HG03442 (cell line): ENCODE measurements at regions not wholly inside any gene's neighbourhood (a gene's known extent, or its start where the extent isn't known, plus 50 kb on each side); places are given as distances from the start of the nearest gene placed in this dataset.
"Not testable (repeated sequence)": the region's sequence is repeated elsewhere in the genome, so short reads cannot be mapped to it uniquely, and the experiment has no call there.

Experiments used
- ATAC-seq: cut with Tn5 transposase; IDR thresholded peaks from one replicate; pipeline ENCODE4 v1.9.1; 2021; ENCODE audit warnings: mild to moderate bottlenecking, moderate library complexity; ENCODE audit not compliant: unreplicated experiment

- ATAC-seq, result no peak
Measured at GRCh38 chr5:101673120-101673519, 623.0 kb downstream of the SLCO4C1 start.

GRCh38 chr5:101664071-101664791 is 631.9 kb downstream of the SLCO4C1 start:
- no peak for ATAC-seq

- no peak for ATAC-seq
Measured at GRCh38 chr5:101663543-101663942, 632.5 kb downstream of the SLCO4C1 start.

DNA sequence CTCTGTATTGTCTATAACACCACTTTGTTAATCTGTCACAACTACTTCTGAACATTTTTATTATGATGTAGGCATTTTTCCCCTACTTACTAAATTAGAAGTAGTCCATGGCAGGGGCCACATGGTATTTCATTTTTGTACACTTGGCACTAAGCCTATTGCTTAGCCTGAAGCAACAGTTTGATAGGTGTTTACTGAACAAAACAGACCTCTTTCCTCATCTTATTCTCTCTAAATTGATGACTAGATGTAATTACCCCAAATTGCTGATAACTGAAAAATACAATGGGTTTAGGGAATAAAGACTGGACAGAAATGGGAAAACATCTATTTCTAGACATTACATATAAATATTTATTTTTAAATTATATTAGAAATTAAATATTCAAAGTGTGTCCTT is 633.8 kb downstream of the SLCO4C1 start:
- ATAC-seq, result no peak

GRCh38 chr5:101658433-101658832 is 637.7 kb downstream of the SLCO4C1 start:
- ATAC-seq, result no peak

DNA sequence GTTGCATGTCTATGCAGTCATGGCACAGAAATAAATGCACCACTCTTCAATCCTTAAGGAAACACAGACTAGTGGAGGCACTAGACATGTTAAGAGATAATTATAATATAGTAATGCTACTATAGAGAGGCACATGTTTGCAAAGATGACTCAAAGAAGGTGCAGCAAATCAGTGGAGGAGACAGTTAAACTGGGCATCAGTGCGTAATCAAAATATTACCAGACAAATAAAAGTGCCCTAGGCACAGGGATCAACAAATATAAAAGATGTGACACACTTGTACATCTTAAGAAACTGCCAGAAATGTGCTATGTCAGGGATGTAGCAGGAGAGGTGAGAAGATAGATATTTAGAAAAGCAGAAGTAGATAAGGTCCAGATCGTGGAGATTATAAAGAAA is 642.1 kb downstream of the SLCO4C1 start:
- ATAC-seq, result no peak

DNA sequence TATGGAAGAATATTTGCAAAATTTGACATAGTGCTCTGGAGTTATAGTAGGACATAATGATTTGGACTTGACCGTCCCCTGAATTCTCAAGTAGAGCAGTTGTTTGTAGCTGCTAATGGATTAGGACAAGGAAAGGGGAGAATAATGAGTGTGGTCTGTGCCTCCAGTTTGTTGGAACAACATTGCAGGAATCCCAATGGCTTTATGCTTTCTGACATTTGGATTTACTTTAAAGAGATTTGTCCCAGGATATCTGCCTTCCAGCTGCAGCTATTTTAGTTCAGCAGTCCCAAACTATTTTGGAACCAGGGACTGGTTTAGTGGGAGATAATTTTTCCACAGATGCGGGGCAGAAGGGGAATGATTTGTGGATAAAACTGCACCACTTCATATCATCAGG is 648.2 kb downstream of the SLCO4C1 start:
- no peak for ATAC-seq

GRCh38 chr5:101643794-101644193 is 652.3 kb downstream of the SLCO4C1 start:
- no peak for ATAC-seq

- no peak for ATAC-seq
Measured at GRCh38 chr5:101637599-101637998, 658.5 kb downstream of the SLCO4C1 start.

DNA sequence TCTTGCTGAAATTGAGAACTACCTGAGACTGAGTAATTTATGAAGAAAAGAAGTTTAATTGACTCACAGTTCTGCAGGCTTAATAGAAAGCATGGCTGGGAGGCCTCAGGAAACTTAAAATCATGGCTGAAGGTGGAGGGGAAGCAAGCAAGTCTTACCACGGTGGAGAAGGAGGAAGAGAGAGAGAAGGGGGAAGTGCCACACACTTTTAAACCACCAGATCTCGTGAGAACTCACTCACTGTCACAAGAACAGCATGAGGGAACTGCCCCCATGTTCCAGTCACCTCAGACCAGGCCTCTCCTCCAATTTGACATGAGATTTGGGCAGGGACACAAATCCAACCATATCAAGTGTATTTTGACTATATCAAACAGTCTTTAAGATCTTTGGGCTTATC is 668.3 kb downstream of the SLCO4C1 start:
- not testable (repeated sequence) for ATAC-seq

- ATAC-seq, result no peak
Measured at GRCh38 chr5:101626572-101626971, 669.5 kb downstream of the SLCO4C1 start.

GRCh38 chr5:101611039-101611438 is 685.0 kb downstream of the SLCO4C1 start:
- ATAC-seq, result no peak

GRCh38 chr5:101608322-101608721 is 687.8 kb downstream of the SLCO4C1 start:
- no peak for ATAC-seq

DNA sequence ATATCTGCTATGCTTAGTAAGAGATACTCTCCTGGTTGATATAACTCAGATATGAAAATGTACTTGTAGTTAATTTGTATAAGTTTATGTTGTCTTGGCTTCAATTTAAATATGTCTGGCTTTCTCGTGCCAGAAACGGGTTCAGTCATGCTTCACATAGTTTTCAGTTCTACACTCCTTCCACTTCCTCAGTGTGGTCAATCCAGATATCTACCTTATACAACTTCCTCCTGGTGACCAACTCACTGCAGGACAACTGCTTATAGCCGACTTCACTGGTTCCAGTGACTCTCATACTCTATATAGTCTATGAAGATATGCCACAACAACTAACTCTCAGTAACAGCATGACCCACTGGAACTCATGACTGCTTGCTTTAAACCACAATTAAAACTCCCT is 690.4 kb downstream of the SLCO4C1 start:
- ATAC-seq, result peak; percentile 72

DNA sequence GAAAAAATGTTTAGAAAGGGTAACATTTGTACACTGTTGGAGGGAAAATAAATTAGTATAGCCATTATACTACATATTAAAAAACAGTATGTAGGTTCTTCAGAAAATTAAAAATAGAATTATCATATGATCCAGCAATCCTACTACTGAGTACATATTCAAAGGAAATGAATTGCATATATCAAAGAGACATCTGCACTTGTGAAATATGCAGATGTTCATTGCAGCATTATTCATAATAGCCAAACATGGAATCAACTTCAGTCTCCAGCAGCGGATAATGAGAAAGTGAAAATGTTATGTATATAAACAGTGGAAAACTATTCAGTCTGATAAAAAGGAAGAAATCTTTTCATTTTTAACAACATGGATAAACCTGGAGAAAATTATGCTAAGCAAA is 695.5 kb downstream of the SLCO4C1 start:
- ATAC-seq, result no peak

GRCh38 chr5:101590384-101590783 is 687.3 kb upstream of the ST8SIA4 start:
- no peak for ATAC-seq

GRCh38 chr5:101585366-101585765 is 682.3 kb upstream of the ST8SIA4 start:
- ATAC-seq, result no peak

DNA sequence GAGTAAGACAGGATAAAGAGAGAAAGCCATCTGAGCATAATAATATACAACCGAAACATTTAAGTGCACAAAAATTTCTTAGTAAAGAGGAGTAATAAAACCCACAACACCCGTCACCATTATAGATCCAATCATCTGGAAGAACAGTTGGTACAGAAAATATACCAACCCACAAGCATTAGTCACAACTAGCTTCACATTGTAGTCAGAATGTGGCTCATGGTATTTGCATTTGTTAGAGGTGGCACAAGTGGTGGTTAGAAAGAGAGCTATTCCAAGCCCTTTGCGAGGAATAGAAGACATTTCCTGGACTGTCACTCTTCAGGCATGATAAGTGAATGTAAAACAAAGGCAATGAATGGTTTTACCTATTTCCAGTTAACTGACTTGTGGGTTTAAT is 677.5 kb upstream of the ST8SIA4 start:
- ATAC-seq, result no peak

- no peak for ATAC-seq
Measured at GRCh38 chr5:101574017-101574416, 670.9 kb upstream of the ST8SIA4 start.

GRCh38 chr5:101561018-101561417 is 657.9 kb upstream of the ST8SIA4 start:
- no peak for ATAC-seq

DNA sequence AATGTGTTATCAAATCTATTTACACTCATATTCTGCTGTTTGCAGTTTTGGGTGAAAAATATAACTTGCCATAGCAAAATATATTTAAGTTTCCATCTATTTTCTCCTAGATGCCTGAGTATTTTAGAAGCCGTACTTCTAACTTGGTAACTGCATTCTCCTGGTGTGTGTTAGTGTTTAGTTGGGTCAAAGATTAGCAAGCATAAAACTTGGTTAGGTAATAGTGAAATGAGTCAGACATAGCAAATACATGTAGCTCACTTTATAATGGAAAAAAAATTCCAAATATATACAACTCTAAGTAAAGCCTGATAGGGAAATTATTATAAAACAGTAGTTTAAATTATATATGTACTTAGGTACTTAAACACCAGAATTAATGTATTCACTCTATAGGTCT is 640.7 kb upstream of the ST8SIA4 start:
- ATAC-seq, result no peak

- ATAC-seq, result no peak
Measured at GRCh38 chr5:101539315-101539714, 636.2 kb upstream of the ST8SIA4 start.

- ATAC-seq, result no peak
Measured at GRCh38 chr5:101535626-101536025, 632.5 kb upstream of the ST8SIA4 start.
